Dermis blood vessel endothelial cell (primary cell): ENCODE measurements at regions not wholly inside any gene's neighbourhood (a gene's known extent, or its start where the extent isn't known, plus 50 kb on each side); places are given as distances from the start of the nearest gene placed in this dataset.
A peak's percentile ranks its signal among the peaks of the same experiment; 100 is the strongest.

Experiments used
- DNase-seq: peaks from one replicate; pipeline ENCODE4 v3.0.0; 2010

DNA sequence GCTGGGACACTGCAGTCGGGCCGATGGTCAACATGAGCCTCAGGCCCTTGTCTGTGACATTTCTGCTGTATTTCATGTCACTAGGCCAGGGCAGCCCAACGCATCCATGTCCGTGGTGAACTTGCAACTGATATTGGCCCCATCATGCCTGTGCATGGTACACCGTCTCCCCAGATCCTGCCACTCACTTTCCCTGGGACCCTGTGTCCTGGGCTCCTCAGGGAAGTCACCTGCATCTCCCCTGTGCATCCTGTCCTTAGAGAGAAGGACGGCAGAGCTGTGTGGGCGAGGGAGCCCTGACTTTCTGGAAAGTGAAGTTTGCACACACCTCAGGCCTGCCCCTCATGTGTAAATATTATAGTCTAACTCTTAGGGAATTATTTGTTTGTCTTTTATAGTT, 123.3 kb downstream of the ACKR3 start:
- DNase-seq, result no peak

DNA sequence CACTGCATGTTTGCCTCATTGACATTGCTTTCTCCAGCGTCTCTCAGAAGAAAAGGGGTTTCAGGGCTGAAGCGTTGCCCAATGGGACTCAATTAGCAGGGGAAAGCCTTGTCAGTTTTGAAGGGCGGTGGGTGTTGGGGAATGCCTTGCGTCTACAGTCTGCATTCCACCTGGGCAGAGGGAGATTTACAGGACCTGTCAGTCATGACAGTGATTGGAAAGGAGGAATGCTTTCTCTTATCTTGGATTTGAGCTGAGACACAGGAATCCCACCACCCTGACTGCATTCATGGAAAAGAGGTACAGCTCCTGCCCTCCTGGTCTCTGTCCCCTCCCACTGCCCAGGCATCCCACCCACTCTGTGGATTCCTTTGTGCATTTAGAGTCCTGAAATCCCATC, 123.9 kb downstream of the ACKR3 start:
- DNase-seq, result no peak

DNA sequence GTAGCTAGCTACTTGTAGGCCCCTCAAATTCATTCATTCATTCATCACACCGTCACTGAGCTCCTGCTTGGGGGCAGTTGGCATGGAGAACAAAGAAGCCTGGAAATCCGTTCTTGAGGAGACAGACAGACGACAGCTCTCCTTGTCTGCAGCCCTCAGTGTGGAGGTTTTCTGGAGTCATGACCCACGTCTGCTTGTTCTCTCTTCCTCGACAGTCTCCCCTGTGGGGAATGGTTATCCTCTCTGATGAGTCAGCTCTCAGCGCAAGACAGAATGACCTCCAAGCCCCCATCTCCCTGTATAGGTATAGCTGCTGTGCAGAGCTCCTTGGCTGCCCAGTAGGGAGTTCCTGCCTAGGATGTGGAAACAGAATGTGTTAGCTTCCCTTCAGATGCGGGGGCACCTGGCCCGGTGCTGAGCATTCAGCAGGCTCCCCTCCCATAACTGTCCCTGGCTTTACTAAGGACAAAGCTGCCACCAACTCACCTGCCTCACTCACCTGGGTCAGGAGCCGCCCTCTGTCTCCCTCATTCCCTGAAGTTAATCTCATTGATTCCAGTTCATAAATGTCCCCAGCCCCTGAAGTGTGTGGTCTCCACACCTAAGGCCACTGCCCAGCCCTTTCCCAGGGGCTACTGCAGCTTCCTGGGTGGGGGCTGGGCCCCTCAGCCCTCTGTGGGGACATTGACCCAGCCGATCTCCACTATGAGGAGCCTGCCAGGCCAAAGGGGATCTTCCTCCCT, 124.7 kb downstream of the ACKR3 start:
- no peak for DNase-seq

DNA sequence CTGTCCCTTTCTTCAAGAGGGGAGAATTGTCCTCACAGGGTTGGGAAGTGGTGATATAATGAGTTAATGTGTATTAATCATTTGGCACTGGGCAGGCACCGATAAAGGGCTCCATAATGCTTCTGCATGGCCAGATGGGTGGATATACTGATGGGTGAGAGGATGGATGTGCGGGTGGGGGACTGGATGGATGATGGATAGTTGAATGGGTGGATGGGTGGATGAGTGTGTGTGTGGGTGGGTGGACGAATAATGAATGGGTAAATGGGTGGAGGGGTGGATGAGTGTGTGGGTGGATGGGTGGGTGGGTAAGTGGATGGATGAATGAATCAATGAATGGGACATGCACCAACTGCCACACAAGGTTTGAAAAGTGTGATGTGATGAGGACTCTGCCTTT, 127.2 kb downstream of the ACKR3 start:
- DNase-seq, result no peak

DNA sequence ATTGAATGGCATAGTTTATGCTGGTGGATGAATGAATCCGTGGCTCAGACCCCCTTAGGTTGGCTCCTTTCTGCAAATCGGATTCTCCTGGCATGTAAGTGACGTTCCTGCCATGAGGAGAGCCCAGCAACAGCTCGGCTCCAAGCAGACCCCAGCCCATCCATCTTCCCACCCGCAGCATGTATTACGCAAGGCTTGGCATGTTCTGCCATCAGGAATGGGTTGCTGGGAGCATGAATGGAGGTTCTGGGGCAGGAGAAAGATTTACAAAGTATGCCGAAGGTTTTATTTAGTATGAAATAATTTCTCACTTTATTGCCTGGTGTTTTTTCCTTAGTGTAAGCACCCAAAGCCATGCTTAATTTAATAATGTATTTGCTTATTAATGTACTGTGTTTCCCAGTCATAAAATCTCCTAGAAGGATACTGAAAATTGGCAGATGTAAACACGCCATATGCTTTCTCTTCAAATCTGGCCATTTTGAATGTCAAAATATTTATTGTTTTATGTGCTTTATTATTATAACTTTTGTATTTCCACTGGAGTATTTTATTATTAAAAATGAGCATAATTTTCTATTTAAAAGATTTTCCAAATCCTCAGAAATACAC, 128.5 kb downstream of the ACKR3 start:
- no peak for DNase-seq

DNA sequence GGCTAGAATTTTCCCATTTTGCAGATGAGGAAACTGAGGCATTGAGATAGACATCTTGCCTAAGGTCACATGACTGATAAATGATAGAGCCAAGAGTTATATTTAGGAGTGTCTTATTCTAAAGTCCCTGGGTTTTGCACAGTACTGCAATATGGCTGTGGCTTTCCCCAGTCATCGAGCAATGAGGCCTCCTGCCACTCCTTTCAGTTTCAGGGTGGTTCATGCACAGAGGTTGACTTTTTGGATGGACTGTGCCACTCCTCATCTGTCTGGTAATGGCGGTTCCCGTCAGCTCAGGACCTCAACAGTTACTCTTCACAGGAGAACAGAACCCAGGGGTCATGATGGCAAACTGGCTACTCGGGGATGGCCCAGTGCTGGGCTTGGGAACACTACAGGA, 131.1 kb downstream of the ACKR3 start:
- DNase-seq, result no peak

DNA sequence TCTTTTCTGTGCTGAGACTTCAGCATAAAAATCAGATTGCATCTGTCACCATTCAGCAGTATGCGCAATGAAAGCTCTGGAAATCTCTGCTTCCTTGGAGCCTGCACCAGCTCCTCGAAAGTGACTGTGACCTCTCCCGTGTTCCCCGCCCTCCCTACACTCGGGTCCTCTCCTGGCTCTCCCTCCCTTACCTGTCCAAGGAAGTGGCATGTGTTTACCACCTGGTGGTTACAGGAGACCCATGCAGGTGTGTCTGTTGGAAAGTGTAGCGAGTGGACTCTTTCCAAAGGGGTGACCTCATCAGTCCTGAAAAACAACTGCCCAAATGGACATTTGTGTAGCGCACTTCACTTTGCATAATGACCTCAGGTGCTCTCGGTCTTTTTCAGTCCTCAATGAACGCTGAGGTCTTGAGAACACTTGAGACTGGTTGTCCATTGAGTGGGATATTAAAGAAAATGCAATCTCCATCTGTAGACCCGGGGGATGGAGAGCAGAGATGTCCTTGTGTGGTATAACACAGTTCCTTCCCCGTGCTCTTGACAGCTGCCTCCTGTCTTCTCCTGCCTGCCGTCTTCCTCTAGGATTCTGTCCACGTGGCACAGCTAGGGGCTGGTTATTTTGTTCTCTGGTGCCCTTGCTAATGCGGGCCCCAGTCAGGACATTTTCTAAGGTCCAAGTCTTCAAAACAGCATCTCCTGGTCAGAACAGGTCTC, 133.2 kb downstream of the ACKR3 start:
- DNase-seq, result no peak

DNA sequence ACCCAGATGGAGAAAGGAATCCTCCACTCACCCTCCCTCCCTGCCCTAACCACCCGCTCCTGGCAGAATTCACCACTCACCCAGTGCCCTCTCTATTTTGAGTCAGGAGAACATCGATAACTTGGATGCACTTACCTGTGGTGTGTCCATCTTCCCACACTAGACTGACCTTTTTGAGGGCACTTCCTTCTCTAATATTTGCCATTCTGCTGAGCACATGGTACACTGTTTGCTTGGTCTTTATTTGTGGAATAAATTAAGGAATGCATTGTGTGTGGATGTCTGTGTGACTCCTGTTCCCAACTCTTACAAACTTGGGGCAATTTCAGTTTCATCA, 133.7 kb downstream of the ACKR3 start:
- DNase-seq, result no peak

DNA sequence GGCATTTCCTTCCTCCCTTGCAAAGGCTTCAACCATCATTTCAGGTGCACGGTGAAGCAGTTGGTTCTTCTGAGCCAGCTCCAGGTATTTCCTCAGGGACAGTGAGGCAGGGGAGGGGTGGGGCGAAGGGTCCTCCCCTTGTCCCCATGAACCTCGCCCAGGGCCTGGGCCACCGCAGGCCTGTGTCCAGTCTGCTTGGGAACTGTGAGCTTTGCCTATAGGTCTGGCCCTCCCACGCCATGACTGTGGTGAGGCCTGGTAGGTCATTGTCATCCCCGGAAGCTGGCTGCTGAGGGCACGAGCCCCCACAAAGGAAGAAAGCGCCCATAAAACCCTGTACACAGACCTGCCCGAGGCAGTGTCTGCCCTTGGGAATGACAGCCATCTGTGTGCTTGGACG, 134.3 kb downstream of the ACKR3 start:
- no peak for DNase-seq

DNA sequence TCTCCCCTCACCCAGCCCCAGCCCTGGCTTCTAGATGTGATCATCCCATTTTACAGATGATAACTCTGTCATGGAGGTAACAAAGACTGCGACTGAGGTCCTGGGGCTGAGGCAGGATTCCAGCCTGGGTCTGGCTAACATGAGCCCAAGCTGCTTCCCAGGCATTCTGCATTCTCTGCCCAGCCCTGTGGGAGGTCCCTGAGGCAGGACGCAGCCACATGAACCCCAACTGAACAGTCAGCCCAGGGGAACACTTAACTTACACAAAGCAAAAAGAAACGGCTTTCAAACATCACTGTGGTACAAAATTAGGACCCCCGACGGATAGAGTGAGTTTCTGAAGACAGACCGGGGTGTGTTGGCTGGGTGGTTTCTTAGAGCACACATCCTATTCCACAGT, 135.3 kb downstream of the ACKR3 start:
- no peak for DNase-seq

DNA sequence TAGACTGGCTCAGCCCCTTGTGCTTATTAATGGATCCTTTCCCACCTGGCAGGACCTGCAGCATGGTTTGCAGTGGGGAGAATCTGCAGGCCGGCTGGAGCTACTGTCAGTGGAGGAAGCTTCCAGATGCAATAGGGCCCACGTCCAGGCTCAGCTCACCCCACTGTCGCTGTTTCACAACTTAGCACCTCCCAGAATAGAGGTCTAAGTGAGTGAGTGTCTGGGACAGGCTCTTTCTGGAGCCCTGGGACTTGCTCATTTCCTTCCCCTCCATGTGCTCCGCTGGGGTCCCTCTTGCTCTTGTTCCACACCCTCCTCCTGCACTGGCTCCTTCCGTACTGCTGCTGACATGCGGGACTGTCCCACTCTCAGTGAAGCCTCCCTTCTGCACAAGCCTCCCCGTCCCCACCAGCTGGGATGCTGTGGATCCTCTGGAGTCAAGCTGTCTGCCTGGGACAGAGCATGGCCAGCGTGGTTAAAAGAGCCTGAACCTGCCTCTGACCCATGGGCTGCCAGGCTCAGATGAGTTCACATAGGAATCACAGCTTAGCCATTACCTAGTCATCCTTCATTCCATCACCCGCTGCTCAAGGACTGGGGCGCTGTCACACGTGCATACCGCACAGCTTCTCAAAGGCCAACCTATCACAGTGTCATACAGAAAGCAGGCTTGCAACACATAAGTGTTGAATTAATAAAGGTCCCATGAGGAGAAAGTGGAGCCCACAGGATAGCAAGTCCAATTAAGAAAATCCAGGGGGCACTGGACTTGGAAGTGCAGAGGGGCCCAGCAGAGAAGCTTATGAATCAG, 135.9 kb downstream of the ACKR3 start:
- no peak for DNase-seq

DNA sequence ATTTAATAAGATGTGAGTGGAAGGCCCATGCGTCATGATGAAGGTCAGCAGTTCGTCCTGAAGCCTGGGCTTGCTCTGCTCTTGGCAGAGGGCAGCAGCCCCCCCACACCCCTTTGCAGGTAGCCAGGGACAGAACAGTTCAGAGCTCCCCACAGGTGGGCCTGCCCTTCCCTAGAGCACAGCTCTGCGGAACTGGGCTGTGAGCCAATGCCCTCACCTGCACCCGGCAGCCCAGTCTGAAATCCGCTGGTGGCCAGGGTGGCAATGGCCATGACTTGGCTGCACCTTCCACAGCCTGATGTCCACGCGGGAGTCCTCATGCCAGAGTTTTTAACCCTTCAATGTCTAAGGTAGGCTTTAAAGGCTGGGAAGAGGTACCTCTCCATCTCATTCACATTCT, 136.7 kb downstream of the ACKR3 start:
- no peak for DNase-seq

DNA sequence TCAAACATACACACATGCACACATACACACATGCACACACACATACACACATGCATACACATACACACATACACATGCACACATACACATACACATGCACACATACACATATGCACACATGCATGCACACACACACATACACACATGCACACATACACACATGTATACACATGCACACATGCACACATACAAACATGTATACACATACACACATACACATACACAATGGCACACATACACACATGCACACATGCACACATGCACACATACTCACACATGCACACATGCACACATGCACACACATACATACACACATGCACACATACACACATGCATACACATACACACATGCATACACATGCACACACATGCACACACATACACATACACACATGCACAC, 137.2 kb downstream of the ACKR3 start:
- no peak for DNase-seq

DNA sequence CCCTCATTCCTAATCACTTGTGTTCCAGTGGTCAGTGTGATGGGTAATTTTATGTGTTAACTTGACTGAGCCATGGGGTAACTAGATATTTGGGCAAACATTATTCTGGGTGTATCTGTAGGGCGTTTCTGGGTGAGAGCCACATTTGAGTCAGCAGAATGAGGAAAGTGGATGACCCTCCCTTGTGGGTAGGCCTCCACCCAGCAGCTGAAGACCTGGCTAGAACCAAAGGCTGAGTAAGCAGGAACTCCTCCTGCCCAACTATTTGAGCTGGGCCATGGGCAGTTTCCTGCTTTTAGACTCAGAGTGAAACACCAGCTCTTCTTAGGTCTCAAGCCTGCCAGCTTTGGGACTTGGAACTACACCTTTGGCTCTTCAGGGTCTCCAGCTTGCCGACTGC, 141.8 kb downstream of the ACKR3 start:
- no peak for DNase-seq

DNA sequence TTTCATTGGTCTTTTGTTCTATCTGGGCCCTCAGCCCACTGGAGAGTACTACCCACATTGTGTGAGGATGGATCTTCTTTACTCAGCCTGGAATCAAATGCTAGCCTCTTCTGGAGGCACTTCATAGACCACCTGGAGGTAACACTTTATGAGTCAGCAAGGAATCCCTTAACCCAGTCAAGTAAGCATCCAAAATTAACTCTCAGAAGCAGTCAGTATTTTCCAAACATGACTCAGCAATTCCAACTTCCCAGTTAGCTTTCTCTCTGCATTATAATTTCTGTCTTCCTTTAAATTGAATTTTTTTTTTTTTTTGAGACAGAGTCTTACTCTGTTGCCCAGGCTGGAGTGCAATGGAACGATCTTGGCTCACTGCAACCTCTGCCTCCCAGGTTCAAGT, 142.7 kb downstream of the ACKR3 start:
- peak; percentile 20 for DNase-seq

DNA sequence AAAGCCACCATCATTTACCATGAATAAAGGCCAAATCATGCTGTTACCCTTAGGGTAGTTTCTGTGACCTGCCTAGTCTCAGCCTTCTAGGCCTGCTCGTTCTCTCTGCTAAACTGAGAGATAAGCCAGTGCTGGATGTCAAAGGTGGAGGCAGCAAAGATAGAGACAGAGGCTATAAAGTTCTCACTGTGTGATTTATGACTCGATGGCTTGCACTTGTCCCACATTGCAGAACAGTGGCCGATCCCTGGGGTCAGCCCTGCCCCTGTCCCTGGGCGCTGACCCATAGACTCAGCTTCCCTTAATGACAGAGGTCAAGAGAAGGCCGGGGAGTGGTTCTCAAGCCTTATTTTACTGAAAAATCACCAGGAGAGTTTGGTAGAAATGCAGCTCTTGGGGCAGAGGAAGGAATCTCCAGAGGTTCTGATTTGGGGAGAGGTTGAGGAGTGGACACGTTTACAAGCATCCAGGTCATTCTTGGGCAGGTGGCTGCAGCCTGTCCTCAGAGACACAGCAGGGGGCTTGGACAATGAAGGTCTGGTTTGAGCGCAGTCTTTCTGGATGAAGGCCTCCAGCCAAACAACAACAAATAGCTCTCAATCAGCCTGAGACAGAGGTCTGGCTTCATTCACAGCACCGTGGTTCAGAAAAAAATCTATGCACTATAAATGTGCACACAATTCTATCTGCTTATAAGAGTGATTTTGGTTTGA, 143.5 kb downstream of the ACKR3 start:
- no peak for DNase-seq

DNA sequence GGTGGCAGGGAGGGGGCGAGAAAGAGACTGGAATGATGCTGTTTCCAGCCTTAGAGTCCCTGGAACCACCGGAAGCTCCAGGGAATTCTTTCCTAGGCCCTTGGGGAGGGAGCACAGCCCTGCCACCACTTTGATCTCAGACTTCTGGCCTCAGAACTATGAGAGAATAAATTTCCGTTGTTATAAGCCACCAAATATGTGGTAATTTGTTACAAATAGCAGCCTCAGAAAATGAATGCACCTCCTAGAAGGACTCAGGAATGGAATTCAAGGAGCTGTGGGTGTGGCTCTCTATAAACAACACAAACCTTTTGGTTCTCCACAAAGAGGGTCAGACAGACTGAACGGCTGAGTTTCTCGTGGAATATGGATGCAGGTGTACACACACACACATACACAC, 144.5 kb downstream of the ACKR3 start:
- no peak for DNase-seq

DNA sequence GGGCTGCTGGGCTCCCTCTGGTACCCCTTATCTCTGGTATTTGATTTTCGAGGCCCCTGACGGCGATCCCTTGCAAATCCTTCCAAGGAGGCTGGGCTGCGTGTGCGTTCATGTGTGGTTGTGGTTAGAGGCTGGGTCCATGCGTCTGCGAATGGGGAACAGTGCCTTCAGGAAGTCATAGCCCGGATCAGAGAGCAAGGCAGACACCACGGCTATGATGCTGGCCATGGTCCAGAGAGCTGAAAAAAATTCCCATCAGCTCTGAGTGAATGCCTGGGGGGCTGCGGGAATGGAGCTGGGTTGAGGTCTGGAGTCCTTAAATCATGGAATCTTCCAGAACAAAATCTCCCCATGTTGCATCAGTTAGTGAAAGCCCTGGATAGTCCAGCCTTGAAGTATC, 145.5 kb downstream of the ACKR3 start:
- DNase-seq, result peak; percentile 17

DNA sequence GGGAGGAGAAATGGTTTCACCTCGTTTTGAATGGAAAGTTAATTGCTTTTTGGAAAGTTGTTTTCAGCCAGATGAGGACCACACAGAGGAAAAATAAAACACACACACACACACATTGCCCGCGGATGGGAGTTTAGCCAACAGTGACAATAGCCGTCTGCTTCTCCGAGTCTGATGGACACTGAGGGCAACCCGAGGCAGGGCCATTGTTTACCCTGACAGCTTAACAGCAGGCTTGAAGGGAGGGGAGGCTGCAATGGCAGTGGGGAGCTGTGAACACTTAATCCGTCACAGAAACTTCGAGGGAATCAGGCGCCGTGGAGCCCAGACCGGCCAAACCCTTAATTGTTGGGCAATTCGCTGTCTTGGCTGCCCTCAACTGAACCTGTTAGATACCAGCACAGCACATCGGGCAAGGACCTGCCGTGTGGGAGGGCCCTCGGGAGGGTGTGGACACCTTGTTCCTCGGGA, 145.9 kb downstream of the ACKR3 start:
- peak; percentile 30 for DNase-seq

DNA sequence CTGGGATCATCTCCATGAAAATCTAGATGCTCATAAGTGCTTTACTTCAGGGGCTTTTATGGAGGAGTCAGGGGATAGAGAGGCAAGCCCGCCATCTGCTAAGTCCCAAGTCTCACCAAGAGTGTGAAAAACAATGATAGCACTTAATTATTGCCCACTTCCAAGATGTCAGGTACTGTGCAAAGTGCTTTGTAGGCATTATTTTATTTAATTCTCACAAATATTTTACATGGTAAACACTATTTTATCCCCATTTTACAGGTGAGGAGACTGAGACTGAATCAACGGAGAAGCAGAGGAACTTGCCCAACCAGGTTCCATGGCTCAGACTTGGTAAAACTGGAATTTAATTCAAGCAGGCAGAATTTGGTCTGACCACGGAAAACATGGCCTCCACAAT, 147.5 kb downstream of the ACKR3 start:
- DNase-seq, result no peak

DNA sequence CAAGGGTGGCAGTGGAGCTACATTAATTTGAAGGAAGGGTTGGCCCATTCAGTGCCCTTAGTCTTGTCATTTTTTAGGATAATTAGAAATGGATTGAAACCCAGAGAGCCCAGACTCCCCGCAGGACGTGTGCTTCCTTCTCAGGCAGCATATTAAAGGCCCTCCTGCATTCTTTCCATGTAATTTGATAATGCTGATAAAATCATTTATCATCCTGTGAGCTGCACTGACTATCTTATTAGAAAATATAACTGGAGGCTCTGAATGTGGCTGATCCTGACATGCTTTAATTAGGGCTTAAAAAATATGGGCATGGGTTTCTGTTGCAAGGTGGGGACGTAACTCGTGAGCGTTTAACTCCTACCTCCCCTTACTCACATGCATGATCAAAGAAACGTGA, 148.1 kb downstream of the ACKR3 start:
- DNase-seq, result no peak

DNA sequence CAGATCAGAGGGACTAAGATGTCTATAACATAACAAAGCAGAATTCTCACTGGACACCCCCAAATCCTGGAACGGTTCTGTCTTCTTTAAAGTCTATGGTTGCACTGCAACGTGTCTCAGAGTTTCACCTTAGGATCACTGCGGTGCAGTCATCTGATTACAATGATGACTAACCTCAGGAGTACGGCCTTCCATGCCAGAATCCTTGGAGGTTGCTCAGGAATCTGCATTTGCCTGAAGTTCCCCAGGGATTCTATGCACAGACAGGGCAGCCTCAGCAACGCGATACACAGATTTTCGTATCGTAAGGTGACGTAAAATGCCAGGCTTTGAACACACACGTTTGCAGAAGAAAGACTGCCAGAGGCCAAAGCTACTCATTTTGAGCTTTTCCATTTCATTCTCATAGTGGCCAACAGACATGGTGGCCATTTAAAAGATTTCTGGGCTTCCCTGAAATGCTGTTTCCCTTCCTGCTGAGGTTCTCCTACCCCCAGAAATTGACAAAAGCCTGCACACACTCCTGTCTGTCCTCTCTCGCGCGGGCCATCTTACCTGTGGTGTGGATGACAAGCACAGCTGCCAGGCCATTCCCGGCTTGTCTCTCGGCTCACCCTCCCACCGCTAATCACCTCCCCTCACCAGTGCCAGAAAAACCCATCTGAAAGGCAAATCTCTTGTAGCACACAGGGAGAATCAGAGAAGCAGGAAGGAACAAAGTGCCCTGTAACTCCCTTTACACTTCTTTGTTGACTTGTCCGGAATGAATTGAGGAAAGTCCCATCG, 148.8 kb downstream of the ACKR3 start:
- DNase-seq, result no peak
